CD4-positive, alpha-beta memory T cell (primary cell): ENCODE measurements at regions not wholly inside any gene's neighbourhood (a gene's known extent, or its start where the extent isn't known, plus 50 kb on each side); places are given as distances from the start of the nearest gene placed in this dataset.

Experiments used
- CTCF ChIA-PET: fragments of 350-600 bp; sonication (Branson Sonifier 250); formaldehyde crosslinking; loops from one replicate; lab custom pipeline; 2021; ENCODE audit warnings: inconsistent platforms; ENCODE audit not compliant: partially characterized antibody; lab: Charles Lee
- POLR2A ChIA-PET: fragments of 350-600 bp; sonication (Branson Sonifier 250); formaldehyde crosslinking; loops from one replicate; lab custom pipeline; 2021; ENCODE audit not compliant: partially characterized antibody; lab: Charles Lee
- DNase-seq, 5 donors: peaks; one replicate each; pipeline versions ENCODE4 v3.0.0 to v3.0.0-alpha.2; 2020 to 2022; ENCODE audit warnings: mixed read lengths in 1 of 5
- H3K27ac ChIP-seq: one replicate; pipeline ENCODE4 v1.7.0; 2013; ENCODE audit warnings: low read depth, low read length
- H3K27me3 ChIP-seq: 2 replicates; pipeline ENCODE4 v1.7.0; 2013; ENCODE audit warnings: mild to moderate bottlenecking, low read length, moderate library complexity; ENCODE audit not compliant: insufficient read depth
- H3K36me3 ChIP-seq: 2 replicates; pipeline ENCODE4 v1.7.0; 2013; ENCODE audit warnings: mild to moderate bottlenecking, low read length, moderate library complexity; ENCODE audit not compliant: insufficient read depth
- H3K4me1 ChIP-seq: 2 replicates; pipeline ENCODE4 v1.7.0; 2013; ENCODE audit warnings: mild to moderate bottlenecking, low read length, moderate library complexity; ENCODE audit not compliant: insufficient read depth
- H3K4me3 ChIP-seq, 2 donors: one replicate each; pipeline ENCODE4 v1.7.0; 2013; ENCODE audit warnings: low read length in 2 of 2, mild to moderate bottlenecking in 1 of 2
- H3K9me3 ChIP-seq, 2 donors: one replicate each; pipeline ENCODE4 v1.7.0; 2013; ENCODE audit warnings: low read length in 2 of 2, control low read depth in 1 of 2; ENCODE audit not compliant: control insufficient read depth in 1 of 2
- H3K27ac Mint-ChIP-seq, 7 donors: one replicate each; pipeline ENCODE4 v1.8.0; 2020 to 2021; ENCODE audit warnings: mixed read lengths in 7 of 7, mild to moderate bottlenecking in 6 of 7, inconsistent platforms in 3 of 7, moderate library complexity in 3 of 7
- H3K27me3 Mint-ChIP-seq, 2 donors: one replicate each; pipeline ENCODE4 v1.8.0; 2020 to 2021; ENCODE audit warnings: mixed read lengths in 2 of 2
- H3K36me3 Mint-ChIP-seq, 2 donors: one replicate each; pipeline ENCODE4 v1.8.0; 2020 to 2021; ENCODE audit warnings: mixed read lengths in 2 of 2, inconsistent platforms in 1 of 2, mild to moderate bottlenecking in 1 of 2
- H3K4me1 Mint-ChIP-seq, 4 donors: one replicate each; pipeline ENCODE4 v1.8.0; 2020 to 2021; ENCODE audit warnings: mixed read lengths in 4 of 4, mild to moderate bottlenecking in 1 of 4
- H3K4me3 Mint-ChIP-seq, 8 donors: one replicate each; pipeline ENCODE4 v1.8.0; 2020 to 2021; ENCODE audit warnings: mixed read lengths in 8 of 8, mild to moderate bottlenecking in 7 of 8, moderate library complexity in 6 of 8, inconsistent platforms in 3 of 8
- H3K9me3 Mint-ChIP-seq, 8 donors: one replicate each; pipeline ENCODE4 v1.8.0; 2020 to 2021; ENCODE audit warnings: mixed read lengths in 8 of 8, mild to moderate bottlenecking in 5 of 8, inconsistent platforms in 3 of 8, moderate library complexity in 1 of 8
- intact Hi-C: fragments of 100-400 bp; cut with micrococcal nuclease; formaldehyde crosslinking; loops from one replicate; pipeline ENCODE4 v1.15.1; 2023

GRCh38 chr14:49989966-49990365, 97.1 kb downstream of the ARF6 start:
- Mint-ChIP-seq H3K27me3 (no peaks in the 10 kb centered on the region), H3K4me3 (no peak overlapping the region), H3K4me1 (peaks cover 12 to 41% (median 23%) of the 10 kb centered on the region in 4 donors), H3K36me3 (peaks cover 0 to 3% of the 10 kb centered on the region in 2 donors), H3K9me3 (no peaks in the 10 kb centered on the region), H3K27ac (peak overlapping the region in 5 of 7 donors; percentile 1 to 38 (median 23))
- H3K27ac ChIP-seq = no peak overlapping the region
- H3K4me1 ChIP-seq = peaks cover 20% of the 10 kb centered on the region
- intact Hi-C loops = no loop called here
- no peaks in the 10 kb centered on the region for H3K9me3 ChIP-seq
- no peaks in the 10 kb centered on the region for H3K36me3 ChIP-seq
- DNase-seq = no peak
- no peak overlapping the region for H3K4me3 ChIP-seq
- ChIA-PET POLR2A (interaction anchor here (1.0 to 2.7 kb wide), 3 partner anchors 10 to 72 kb away, joined by 4 to 25 read pairs (median 5); no protein-coding TSS in a partner anchor), CTCF (interaction anchor here (1.1 kb wide), 1 partner anchor 127 kb away, joined by 3 read pairs; no protein-coding TSS in a partner anchor)
- H3K27me3 ChIP-seq = no peaks in the 10 kb centered on the region

GRCh38 chr14:49991491-49991890, 98.6 kb downstream of the ARF6 start:
- no peaks in the 10 kb centered on the region for H3K9me3 Mint-ChIP-seq
- intact Hi-C loops = no loop called here
- CTCF ChIA-PET = interaction anchor here (1.1 to 2.7 kb wide), 7 partner anchors 9 to 126 kb away, joined by 3 to 10 read pairs (median 4); no protein-coding TSS in a partner anchor
- POLR2A ChIA-PET = interaction anchor here (0.7 to 2.7 kb wide), 4 partner anchors 8 to 130 kb away, joined by 3 to 25 read pairs (median 5); no protein-coding TSS in a partner anchor
- H3K27ac Mint-ChIP-seq = no peak overlapping the region
- H3K27me3 Mint-ChIP-seq = no peaks in the 10 kb centered on the region
- no peak overlapping the region for H3K27ac ChIP-seq
- DNase-seq = no peak
- peaks cover 10% of the 10 kb centered on the region for H3K4me1 ChIP-seq
- H3K4me3 ChIP-seq = no peak overlapping the region
- H3K36me3 ChIP-seq = no peaks in the 10 kb centered on the region
- H3K4me1 Mint-ChIP-seq = peaks cover 9 to 43% (median 19%) of the 10 kb centered on the region in 4 donors
- H3K36me3 Mint-ChIP-seq = peaks cover 0 to 3% of the 10 kb centered on the region in 2 donors
- H3K27me3 ChIP-seq = no peaks in the 10 kb centered on the region
- no peaks in the 10 kb centered on the region for H3K9me3 ChIP-seq
- H3K4me3 Mint-ChIP-seq = no peak overlapping the region

- H3K36me3 Mint-ChIP-seq = peaks cover 0 to 3% of the 10 kb centered on the region in 2 donors
- POLR2A ChIA-PET = interaction anchor here (1.1 to 2.0 kb wide), 2 partner anchors 10 to 129 kb away, joined by 5 read pairs; no protein-coding TSS in a partner anchor
- Histone ChIP-seq H3K4me1 (peaks cover 4% of the 10 kb centered on the region), H3K27me3 (no peaks in the 10 kb centered on the region), H3K36me3 (no peaks in the 10 kb centered on the region), H3K4me3 (no peak overlapping the region), H3K9me3 (no peaks in the 10 kb centered on the region), H3K27ac (no peak overlapping the region)
- H3K4me3 Mint-ChIP-seq = no peak overlapping the region
- CTCF ChIA-PET = interaction anchor here (1.2 to 2.7 kb wide), 5 partner anchors 8 to 127 kb away, joined by 3 to 10 read pairs (median 4); no protein-coding TSS in a partner anchor
- no peaks in the 10 kb centered on the region for H3K27me3 Mint-ChIP-seq
- no peak for DNase-seq
- H3K9me3 Mint-ChIP-seq = no peaks in the 10 kb centered on the region
- intact Hi-C loops = no loop called here
- peak overlapping the region in 1 of 7 donors; percentile 51 for H3K27ac Mint-ChIP-seq
- H3K4me1 Mint-ChIP-seq = peaks cover 10 to 40% (median 17%) of the 10 kb centered on the region in 4 donors
These were observed 99.2 kb downstream of the ARF6 start for GRCh38 chr14:49992036-49992435.

GRCh38 chr14:49992448-49992847, 99.6 kb downstream of the ARF6 start:
- Histone ChIP-seq H3K4me3 (no peak overlapping the region), H3K27ac (no peak overlapping the region), H3K4me1 (peaks cover 4% of the 10 kb centered on the region), H3K9me3 (no peaks in the 10 kb centered on the region), H3K27me3 (no peaks in the 10 kb centered on the region), H3K36me3 (no peaks in the 10 kb centered on the region)
- POLR2A ChIA-PET = interaction anchor here (1.1 to 2.0 kb wide), 3 partner anchors 9 to 129 kb away, joined by 4 to 5 read pairs (median 5); no protein-coding TSS in a partner anchor
- Mint-ChIP-seq H3K36me3 (peaks cover 0 to 3% of the 10 kb centered on the region in 2 donors), H3K4me1 (peaks cover 11 to 39% (median 17%) of the 10 kb centered on the region in 4 donors), H3K27me3 (no peaks in the 10 kb centered on the region), H3K27ac (peak overlapping the region in 4 of 7 donors; percentile 16 to 66 (median 34)), H3K9me3 (no peaks in the 10 kb centered on the region), H3K4me3 (no peak overlapping the region)
- intact Hi-C loops = no loop called here
- CTCF ChIA-PET = interaction anchor here (1.3 to 2.7 kb wide), 2 partner anchors 10 to 127 kb away, joined by 3 to 10 read pairs; no protein-coding TSS in a partner anchor
- DNase-seq = no peak

GRCh38 chr14:49992901-49993339, 100.0 kb downstream of the ARF6 start:
- Histone ChIP-seq H3K27me3 (no peaks in the 10 kb centered on the region), H3K4me1 (peaks cover 8% of the 10 kb centered on the region), H3K36me3 (no peaks in the 10 kb centered on the region), H3K27ac (no peak overlapping the region), H3K4me3 (no peak overlapping the region), H3K9me3 (no peaks in the 10 kb centered on the region)
- intact Hi-C loops = no loop called here
- Mint-ChIP-seq H3K27me3 (no peaks in the 10 kb centered on the region), H3K4me3 (no peak overlapping the region), H3K4me1 (peaks cover 13 to 44% (median 20%) of the 10 kb centered on the region in 4 donors), H3K27ac (peak overlapping the region in 1 of 7 donors; percentile 26), H3K9me3 (peaks cover 0 to 2% (median 0%) of the 10 kb centered on the region in 8 donors), H3K36me3 (peaks cover 0 to 3% of the 10 kb centered on the region in 2 donors)
- CTCF ChIA-PET = interaction anchor here (1.3 to 2.7 kb wide), 3 partner anchors 10 to 128 kb away, joined by 3 to 10 read pairs (median 5); no protein-coding TSS in a partner anchor
- POLR2A ChIA-PET = interaction anchor here (0.9 to 2.0 kb wide), 5 partner anchors 9 to 130 kb away, joined by 3 to 5 read pairs (median 4); no protein-coding TSS in a partner anchor
- DNase-seq = no peak

- H3K27ac ChIP-seq = no peak overlapping the region
- H3K4me1 Mint-ChIP-seq = peaks cover 10 to 49% (median 21%) of the 10 kb centered on the region in 4 donors
These were observed 100.7 kb downstream of the ARF6 start for GRCh38 chr14:49993565-49993964.

More at GRCh38 chr14:49993565-49993964, 100.7 kb downstream of the ARF6 start:
- H3K9me3 ChIP-seq = no peaks in the 10 kb centered on the region
- no peaks in the 10 kb centered on the region for H3K27me3 ChIP-seq
- Mint-ChIP-seq H3K27me3 (no peaks in the 10 kb centered on the region), H3K27ac (peak overlapping the region in 2 of 7 donors; percentile 29 to 56), H3K9me3 (peaks cover 0 to 2% (median 0%) of the 10 kb centered on the region in 8 donors), H3K36me3 (peaks cover 0 to 3% of the 10 kb centered on the region in 2 donors), H3K4me3 (no peak overlapping the region)
- peaks cover 15% of the 10 kb centered on the region for H3K4me1 ChIP-seq
- CTCF ChIA-PET = interaction anchor here (1.3 to 2.7 kb wide), 3 partner anchors 10 to 128 kb away, joined by 3 to 10 read pairs (median 5); no protein-coding TSS in a partner anchor
- no peak for DNase-seq
- POLR2A ChIA-PET = interaction anchor here (0.8 to 2.0 kb wide), 5 partner anchors 10 to 130 kb away, joined by 3 to 5 read pairs (median 3); no protein-coding TSS in a partner anchor
- intact Hi-C loops = no loop called here
- H3K36me3 ChIP-seq = no peaks in the 10 kb centered on the region
- H3K4me3 ChIP-seq = no peak overlapping the region
